GM21619 (cell line): ENCODE measurements at regions not wholly inside any gene's neighbourhood (a gene's known extent, or its start where the extent isn't known, plus 50 kb on each side); places are given as distances from the start of the nearest gene placed in this dataset.
"Not testable (repeated sequence)": the region's sequence is repeated elsewhere in the genome, so short reads cannot be mapped to it uniquely, and the experiment has no call there.

ENCODE experiments used
- ATAC-seq: cut with Tn5 transposase; IDR thresholded peaks from one replicate; pipeline ENCODE4 v1.9.1; 2021; ENCODE audit not compliant: unreplicated experiment

GRCh38 chr2:182477774-182478173, 50.9 kb upstream of the PDE1A start:
- ATAC-seq, result no peak

DNA sequence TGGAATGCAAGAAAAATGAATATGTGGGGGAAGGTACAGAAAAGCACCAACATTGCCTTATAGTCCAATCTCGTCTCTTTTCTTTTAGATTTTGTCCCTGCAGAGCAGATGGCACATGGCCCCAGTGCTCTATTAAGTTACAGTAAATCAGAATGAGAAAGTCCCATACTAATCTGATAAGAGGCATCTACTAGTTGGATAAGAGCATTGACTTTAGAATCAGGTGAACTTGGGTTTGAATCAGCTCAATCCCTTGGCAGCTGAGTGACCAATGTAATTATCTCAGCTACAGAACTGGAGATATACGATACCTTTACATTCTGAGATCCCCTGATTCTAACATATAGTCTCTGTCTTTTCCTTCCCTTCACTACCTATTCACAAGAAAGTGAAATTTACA, 54.8 kb upstream of the PDE1A start:
- no peak for ATAC-seq

DNA sequence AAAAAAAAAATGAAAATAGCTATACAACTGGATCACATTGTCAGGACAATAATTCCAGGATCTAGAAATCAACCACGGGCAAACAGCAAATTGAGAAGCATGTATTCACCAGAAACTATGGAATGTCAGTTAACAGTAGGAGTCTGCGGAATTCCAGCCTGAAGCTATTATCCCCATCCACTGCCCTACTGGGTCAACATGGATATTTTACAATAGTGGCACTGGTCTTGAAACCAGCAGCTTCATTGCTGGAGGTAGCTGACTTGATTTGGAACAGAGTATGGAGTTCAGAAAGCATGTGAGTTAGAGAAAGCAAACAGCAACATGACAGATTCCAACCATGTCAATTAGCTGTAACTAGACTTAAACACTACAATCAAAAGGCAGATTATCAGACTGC, 55.7 kb upstream of the PDE1A start:
- no peak for ATAC-seq

GRCh38 chr2:182496596-182496995, 69.8 kb upstream of the PDE1A start:
- ATAC-seq, result no peak

- no peak for ATAC-seq
These were observed 73.1 kb upstream of the PDE1A start for GRCh38 chr2:182499706-182500470.

GRCh38 chr2:182503886-182504285, 77.0 kb upstream of the PDE1A start:
- no peak for ATAC-seq

DNA sequence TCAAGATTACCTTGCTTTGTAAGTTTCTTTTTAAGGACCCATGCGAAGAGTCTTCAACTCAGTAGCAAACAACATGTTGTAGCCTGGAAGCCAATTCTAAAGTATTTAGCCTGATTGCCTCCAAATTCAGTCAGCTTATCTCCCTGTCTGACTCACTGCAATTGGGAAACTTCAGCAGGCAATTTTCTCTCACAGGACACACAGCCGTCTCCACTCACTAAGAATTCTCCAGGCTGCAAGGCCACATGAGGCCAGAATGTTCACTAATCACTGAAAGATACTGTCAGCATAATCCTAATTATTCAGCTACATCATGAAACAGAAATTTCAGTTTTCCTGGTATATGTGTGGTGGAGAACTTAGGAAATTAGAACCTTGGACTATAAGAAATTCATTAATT, 78.1 kb upstream of the PDE1A start:
- ATAC-seq, result no peak

DNA sequence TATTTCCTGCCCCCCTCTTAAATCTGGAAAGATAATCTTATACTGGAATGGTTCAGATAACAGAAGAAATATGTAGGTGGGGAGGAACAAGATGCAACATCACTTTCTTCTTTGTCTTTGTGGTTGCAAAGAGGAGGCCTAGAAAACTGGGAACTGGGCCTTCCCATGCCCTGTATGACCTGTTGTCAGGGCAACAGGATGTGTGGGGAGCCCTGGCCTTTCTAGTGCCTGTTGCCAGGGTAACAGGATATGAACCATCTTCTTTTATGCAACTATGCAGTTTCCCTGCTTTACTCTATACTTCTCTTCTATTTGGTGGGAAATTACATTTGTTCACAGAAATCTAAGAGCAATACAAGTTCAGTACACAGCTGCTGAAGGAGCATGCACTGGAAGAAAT, 79.8 kb upstream of the PDE1A start:
- no peak for ATAC-seq

- not testable (repeated sequence) for ATAC-seq
These were observed 81.7 kb upstream of the PDE1A start for GRCh38 chr2:182508583-182508982.

- no peak for ATAC-seq
These were observed 82.4 kb upstream of the PDE1A start for GRCh38 chr2:182509216-182509615.

DNA sequence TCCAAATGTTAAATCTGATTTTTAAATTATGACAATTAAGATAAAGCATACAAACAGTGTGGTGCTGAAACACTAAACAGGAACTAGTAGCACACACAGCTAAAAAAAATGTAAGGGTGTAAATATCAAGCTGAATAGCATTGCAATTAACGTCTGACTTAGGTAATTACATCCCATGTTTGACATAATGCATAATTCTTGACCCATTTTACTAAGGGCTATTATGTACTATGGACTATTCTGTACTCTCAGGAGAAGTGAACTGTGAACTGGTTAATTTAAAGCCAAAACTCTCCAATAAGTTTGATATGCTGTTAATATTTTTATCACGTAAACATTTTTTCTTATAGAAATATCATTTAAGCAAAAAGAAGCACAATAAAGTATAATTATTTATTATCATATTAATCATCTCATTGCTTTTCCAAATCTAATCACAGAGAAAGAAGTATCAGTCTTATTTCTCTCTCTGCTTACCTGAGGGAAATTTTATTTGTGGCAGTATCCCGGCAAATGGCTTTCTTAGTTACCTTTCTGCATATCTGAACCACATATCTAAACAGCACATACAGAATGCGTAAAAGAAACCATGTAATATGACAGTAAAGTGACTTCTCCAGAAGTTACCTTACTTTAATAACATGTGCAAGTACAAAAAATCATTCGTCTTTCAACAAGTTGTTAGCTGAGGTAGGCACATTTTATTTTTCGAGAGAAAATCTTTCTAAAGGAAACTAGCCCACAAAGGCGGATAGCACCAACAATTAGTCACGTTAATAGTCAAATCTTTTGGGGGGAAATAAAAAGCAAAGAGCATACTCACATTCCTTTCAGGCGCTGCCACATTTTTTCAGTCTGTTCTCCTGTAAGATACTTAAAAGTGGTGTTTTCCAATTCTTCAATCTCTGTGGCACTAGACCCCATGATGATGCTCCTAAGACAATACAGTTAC, 94.9 kb upstream of the PDE1A start:
- ATAC-seq, result no peak

GRCh38 chr2:182522405-182522896, 95.6 kb upstream of the PDE1A start:
- no peak for ATAC-seq

GRCh38 chr2:182522972-182523473, 96.2 kb upstream of the PDE1A start:
- no peak for ATAC-seq

- no peak for ATAC-seq
These were observed 103.8 kb upstream of the PDE1A start for GRCh38 chr2:182530636-182531035.

DNA sequence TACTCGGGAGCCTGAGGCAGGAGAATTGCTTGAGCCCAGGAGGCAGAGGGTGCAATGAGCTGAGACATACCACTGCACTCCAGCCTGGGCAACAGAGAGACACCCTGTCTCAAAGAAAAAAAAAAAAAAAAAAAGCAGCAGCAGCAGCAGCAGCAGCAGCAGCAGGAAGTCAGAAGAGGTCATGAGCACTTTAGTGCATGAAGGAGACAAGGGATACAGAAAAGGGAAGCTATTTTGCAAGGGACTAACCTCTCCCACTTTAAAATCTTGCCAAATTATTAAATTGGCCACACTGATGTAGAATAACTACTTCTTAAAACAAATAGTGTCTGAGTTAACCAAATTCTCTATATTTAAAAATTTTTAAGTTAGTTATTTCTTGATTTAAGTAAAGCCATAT, 113.4 kb upstream of the PDE1A start:
- no peak for ATAC-seq

DNA sequence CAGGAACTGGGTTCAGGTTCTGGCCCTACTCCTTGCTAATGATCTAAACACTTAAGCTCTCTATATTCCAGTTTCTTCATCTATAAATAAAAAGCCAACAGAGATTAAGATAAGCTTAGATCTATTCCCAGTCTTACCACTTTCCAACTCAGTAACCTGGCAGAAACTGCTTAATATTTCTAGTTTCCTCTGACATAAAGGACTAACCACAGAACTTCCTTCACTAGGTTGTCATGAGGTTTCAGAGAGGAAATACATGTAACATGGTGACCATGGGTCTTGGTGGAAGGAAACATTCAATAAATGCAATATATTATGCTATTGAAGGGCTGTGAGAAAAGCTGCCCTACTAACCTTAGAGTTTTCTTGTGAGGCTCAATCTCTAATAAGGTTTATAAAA, 114.4 kb upstream of the PDE1A start:
- ATAC-seq, result peak; percentile 81

DNA sequence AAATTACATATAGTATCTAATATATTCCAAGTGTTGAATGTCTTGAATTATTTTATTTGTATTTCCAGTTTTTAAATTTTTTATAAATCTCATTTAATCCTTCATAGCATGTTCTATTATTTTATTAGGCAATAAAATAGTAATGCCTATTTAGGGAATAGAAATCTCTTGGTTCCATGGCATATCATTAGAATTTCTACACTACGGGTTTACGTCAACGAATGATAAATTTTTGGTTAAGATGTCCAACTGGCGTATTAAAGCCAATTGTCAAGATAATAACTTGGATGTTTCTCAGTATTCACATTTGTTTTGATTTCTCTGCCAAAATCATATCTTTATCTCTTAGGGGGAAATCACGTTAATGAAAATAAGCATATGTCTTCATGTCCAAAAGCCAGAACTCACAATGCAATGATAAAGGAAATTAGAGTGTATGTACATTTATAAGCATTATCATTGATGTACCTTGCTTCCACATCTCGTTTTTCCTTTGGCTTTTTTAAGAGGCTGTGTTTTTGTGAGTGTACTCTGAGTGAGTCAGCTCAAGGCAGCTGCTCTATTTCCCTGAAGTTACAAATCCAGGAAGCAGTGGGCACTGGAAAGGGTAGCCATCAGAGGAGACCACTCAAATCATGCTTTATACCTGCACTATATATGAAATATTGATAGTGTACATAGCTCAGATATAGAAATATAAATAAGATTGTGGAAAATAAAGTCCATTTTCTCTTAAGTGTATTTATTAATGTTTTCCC, 115.8 kb upstream of the PDE1A start:
- ATAC-seq, result no peak

- ATAC-seq, result no peak
These were observed 117.1 kb upstream of the PDE1A start for GRCh38 chr2:182543741-182544525.

GRCh38 chr2:182545420-182546167, 118.8 kb upstream of the PDE1A start:
- peak; percentile 69 for ATAC-seq
